ENCODE measurements at regions not wholly inside any gene's neighbourhood (a gene's known extent, or its start where the extent isn't known, plus 50 kb on each side); places are given as distances from the start of the nearest gene placed in this dataset.
A peak's percentile ranks its signal among the peaks of the same experiment; 100 is the strongest.

- Histone ChIP-seq H3K4me3 (no peak overlapping the region), H3K9ac (ENCODE audit: insufficient read depth in 1 of 2, low read length in 2 of 2) (no peak overlapping the region), H3K27ac (ENCODE audit: low read depth in 1 of 2, low read length in 1 of 2) (no peak overlapping the region), H3K27me3 (ENCODE audit: control insufficient read depth in 3 of 3, insufficient read depth in 3 of 3, low read length in 2 of 3) (no peaks in the 10 kb centered on the region), H3K36me3 (ENCODE audit: control insufficient read depth in 4 of 4, insufficient read depth in 4 of 4, low read length in 4 of 4) (no peaks in the 10 kb centered on the region), H3K4me1 (ENCODE audit: control insufficient read depth in 5 of 5, insufficient read depth in 5 of 5, low read length in 5 of 5) (no peaks in the 10 kb centered on the region), H3K9me3 (ENCODE audit: control insufficient read depth in 4 of 4, insufficient read depth in 3 of 4, low read length in 3 of 4) (peaks cover 0 to 2% (median 0%) of the 10 kb centered on the region in 4 donors)
- DNase-seq: no peak
- TF ChIP-seq CTCF (IDR thresholded peaks at IDR 0.05; ENCODE audit: control extremely low read depth, extremely low read depth): no peak
- ATAC-seq (ENCODE audit: insufficient read depth, low FRiP score): no peak
- WGBS, 2 donors: 87 to 91% methylated on average over 1 of the region's 1 CpG
Measured at GRCh38 chr7:126052229-126052628, 1122.6 kb upstream of the POT1 start.

DNA sequence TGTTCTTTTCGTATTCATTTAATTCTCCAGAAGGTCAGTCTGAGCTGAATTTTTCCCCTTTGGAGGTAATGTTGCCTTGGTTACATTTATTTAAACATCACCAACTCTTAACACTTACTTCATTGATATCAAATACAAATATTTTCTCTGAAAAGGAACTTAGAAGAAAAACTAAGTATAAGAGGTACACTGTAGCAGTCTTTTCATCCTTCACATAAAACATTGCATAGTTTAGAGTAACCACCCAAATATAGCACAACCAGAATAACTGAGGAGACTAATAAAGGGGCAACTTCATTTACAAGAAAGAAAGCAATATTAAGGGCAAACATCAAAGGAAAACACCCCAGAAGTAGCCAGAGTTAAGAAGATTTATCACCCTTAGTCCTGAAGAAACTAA is 1115.0 kb upstream of the POT1 start:
- no peak for ATAC-seq (ENCODE audit: insufficient read depth, low FRiP score)
- peak in 2 of 3 donors; percentile 3 for DNase-seq
- Histone ChIP-seq H3K27ac (ENCODE audit: low read depth in 1 of 2, low read length in 1 of 2) (no peak overlapping the region), H3K27me3 (ENCODE audit: control insufficient read depth in 3 of 3, insufficient read depth in 3 of 3, low read length in 2 of 3) (no peaks in the 10 kb centered on the region), H3K9me3 (ENCODE audit: control insufficient read depth in 4 of 4, insufficient read depth in 3 of 4, low read length in 3 of 4) (peaks cover 0 to 5% (median 1%) of the 10 kb centered on the region in 4 donors), H3K9ac (ENCODE audit: insufficient read depth in 1 of 2, low read length in 2 of 2) (no peak overlapping the region), H3K36me3 (ENCODE audit: control insufficient read depth in 4 of 4, insufficient read depth in 4 of 4, low read length in 4 of 4) (no peaks in the 10 kb centered on the region), H3K4me3 (no peak overlapping the region), H3K4me1 (ENCODE audit: control insufficient read depth in 5 of 5, insufficient read depth in 5 of 5, low read length in 5 of 5) (no peaks in the 10 kb centered on the region)
- no peak for TF ChIP-seq CTCF (IDR thresholded peaks at IDR 0.05; ENCODE audit: control extremely low read depth, extremely low read depth)
- 59 to 68% methylated on average over 1 of the region's 1 CpG for WGBS, 2 donors

GRCh38 chr7:126041472-126041871 is 1111.8 kb upstream of the POT1 start:
- no peak overlapping the region for H3K9ac ChIP-seq (ENCODE audit: insufficient read depth in 1 of 2, low read length in 2 of 2)
- H3K9me3 ChIP-seq (ENCODE audit: control insufficient read depth in 4 of 4, insufficient read depth in 3 of 4, low read length in 3 of 4): peaks cover 0 to 5% (median 1%) of the 10 kb centered on the region in 4 donors
- H3K27me3 ChIP-seq (ENCODE audit: control insufficient read depth in 3 of 3, insufficient read depth in 3 of 3, low read length in 2 of 3): no peaks in the 10 kb centered on the region
- H3K4me1 ChIP-seq (ENCODE audit: control insufficient read depth in 5 of 5, insufficient read depth in 5 of 5, low read length in 5 of 5): no peaks in the 10 kb centered on the region
- no peak for TF ChIP-seq CTCF (IDR thresholded peaks at IDR 0.05; ENCODE audit: control extremely low read depth, extremely low read depth)
- DNase-seq: no peak
- no peak overlapping the region for H3K27ac ChIP-seq (ENCODE audit: low read depth in 1 of 2, low read length in 1 of 2)
- WGBS, 2 donors: 88 to 91% methylated on average over 5 of the region's 5 CpGs
- no peaks in the 10 kb centered on the region for H3K36me3 ChIP-seq (ENCODE audit: control insufficient read depth in 4 of 4, insufficient read depth in 4 of 4, low read length in 4 of 4)
- no peak for ATAC-seq (ENCODE audit: insufficient read depth, low FRiP score)
- no peak overlapping the region for H3K4me3 ChIP-seq

Data from lung (tissue), 11 donors.